SK-N-SH (cell line): ENCODE measurements at regions not wholly inside any gene's neighbourhood (a gene's known extent, or its start where the extent isn't known, plus 50 kb on each side); places are given as distances from the start of the nearest gene placed in this dataset.

Source experiments
- CTCF ChIA-PET: fragments of 300-600, 350-600 bp; formaldehyde crosslinking; extraction: SDS; loops from one replicate; lab custom pipeline; 2021; lab: Yijun Ruan, JAX
- POLR2A ChIA-PET: fragments of 350-600 bp; sonication (Branson Sonifier 250); formaldehyde crosslinking; extraction: SDS; loops from one replicate; lab custom pipeline; 2020; ENCODE audit warnings: antibody characterized with exemption, inconsistent platforms; lab: Yijun Ruan, JAX
- DNase-seq: peaks from one replicate; pipeline ENCODE4 v3.0.0; 2012
- H2AFZ ChIP-seq: fragments of 200-600 bp; sonication (generic); 2 replicates; pipeline ENCODE4 v1.8.1; 2016; ENCODE audit warnings: antibody characterized with exemption, mild to moderate bottlenecking, low read depth
- H3F3A ChIP-seq: fragments of 200-600 bp; sonication (generic); replicated peaks from 2 replicates; pipeline ENCODE3; 2016; ENCODE audit warnings: antibody characterized with exemption, mild to moderate bottlenecking; ENCODE audit not compliant: insufficient read depth
- H3K27ac ChIP-seq, 2 experiments: fragments of 200-500 bp in 1 of 2; fragments of 200-600 bp in 1 of 2; sonication (Bioruptor generic) in 1 of 2; sonication (generic), shearing (Covaris generic) in 1 of 2; 2 replicates each; pipeline versions ENCODE4 v1.5.1 to v1.6.1; 2014 to 2016; ENCODE audit warnings: low read depth in 2 of 2, inconsistent platforms in 1 of 2, low read length in 1 of 2, mild to moderate bottlenecking in 1 of 2, mixed read lengths in 1 of 2
- H3K27me3 ChIP-seq: fragments of 200-600 bp; sonication (generic), shearing (Covaris generic); 2 replicates; pipeline ENCODE4 v1.6.1; 2016; ENCODE audit warnings: mixed run types; ENCODE audit not compliant: insufficient read depth
- H3K36me3 ChIP-seq, 2 experiments: fragments of 200-500 bp in 1 of 2; fragments of 200-600 bp in 1 of 2; sonication (Bioruptor generic) in 1 of 2; sonication (generic) in 1 of 2; replicated peaks in 1 of 2; 2 replicates each; pipeline versions ENCODE3 to v1.5.1; 2014 to 2016; ENCODE audit warnings: low read length in 1 of 2, mild to moderate bottlenecking in 1 of 2; ENCODE audit not compliant: insufficient read depth in 2 of 2, control insufficient read depth in 1 of 2
- H3K4me1 ChIP-seq, 2 experiments: fragments of 200-500 bp in 1 of 2; fragments of 200-600 bp in 1 of 2; sonication (Bioruptor generic) in 1 of 2; sonication (generic), shearing (Covaris generic) in 1 of 2; 2 replicates each; pipeline versions ENCODE4 v1.5.1 to v1.6.1; 2014 to 2016; ENCODE audit warnings: low read depth in 1 of 2, low read length in 1 of 2, mixed run types in 1 of 2; ENCODE audit not compliant: insufficient read depth in 2 of 2, control insufficient read depth in 1 of 2
- H3K4me2 ChIP-seq: fragments of 200-600 bp; sonication (generic), shearing (Covaris generic); 2 replicates; pipeline ENCODE4 v1.6.1; 2017; ENCODE audit warnings: mixed run types
- H3K4me3 ChIP-seq, 2 experiments: fragments of 200-500 bp in 1 of 2; fragments of 200-600 bp in 1 of 2; sonication (Bioruptor generic) in 1 of 2; sonication (generic), shearing (Covaris generic) in 1 of 2; 2 replicates each; pipeline versions ENCODE4 v1.5.1 to v1.8.1; 2014 to 2016; ENCODE audit warnings: low read depth in 2 of 2, inconsistent platforms in 1 of 2, low read length in 1 of 2, mild to moderate bottlenecking in 1 of 2, mixed read lengths in 1 of 2, moderate library complexity in 1 of 2
- H3K79me2 ChIP-seq: fragments of 200-600 bp; sonication (generic); 2 replicates; pipeline ENCODE4 v1.8.1; 2017; ENCODE audit warnings: mild to moderate bottlenecking; ENCODE audit not compliant: insufficient read depth
- H3K9ac ChIP-seq: fragments of 200-600 bp; sonication (generic); 2 replicates; pipeline ENCODE4 v1.6.1; 2017; ENCODE audit warnings: mixed run types
- H3K9me2 ChIP-seq: fragments of 200-600 bp; sonication (generic); 2 replicates; pipeline ENCODE4 v1.6.1; 2017; ENCODE audit warnings: mixed run types
- H3K9me3 ChIP-seq: fragments of 200-600 bp; sonication (generic); 2 replicates; pipeline ENCODE4 v1.6.1; 2017; ENCODE audit warnings: mixed run types, mild to moderate bottlenecking, moderate library complexity
- H4K20me1 ChIP-seq: fragments of 200-600 bp; sonication (generic); 2 replicates; pipeline ENCODE4 v1.6.1; 2017; ENCODE audit warnings: mild to moderate bottlenecking, mixed run types; ENCODE audit not compliant: insufficient read depth
- CHD2 ChIP-seq: fragments of 150-350 bp; IDR thresholded peaks from 2 replicates; pipeline ENCODE4 v1.6.1; 2018; ENCODE audit warnings: low read length; ENCODE audit not compliant: partially characterized antibody
- ELF1 ChIP-seq: IDR thresholded peaks from 2 replicates; pipeline ENCODE4 v1.4.0; 2012
- EP300 ChIP-seq, 2 experiments: IDR thresholded peaks; 2 replicates each; pipeline versions ENCODE4 v1.4.0 to v1.6.1; 2012; ENCODE audit warnings: borderline replicate concordance in 1 of 2, low read depth in 1 of 2, low read length in 1 of 2
- EZH2phosphoT487 ChIP-seq: fragments of 200-600 bp; sonication (generic); IDR thresholded peaks from 2 replicates; pipeline ENCODE4 v1.6.1; 2017; ENCODE audit warnings: low read depth, mixed run types, mild to moderate bottlenecking, antibody characterized with exemption, moderate library complexity, borderline replicate concordance
- FOSL2 ChIP-seq: IDR thresholded peaks from 2 replicates; pipeline ENCODE4 v1.4.0; 2012; ENCODE audit warnings: low read depth, mild to moderate bottlenecking, moderate library complexity, borderline replicate concordance
- FOXJ3 ChIP-seq: sonication (generic); formaldehyde crosslinking; IDR thresholded peaks from 2 replicates; pipeline ENCODE4 v1.5.1; 2020; ENCODE audit warnings: mild to moderate bottlenecking, missing genetic modification reagents
- GABPA ChIP-seq: IDR thresholded peaks from 2 replicates; pipeline ENCODE4 v1.4.0; 2012; ENCODE audit warnings: low read depth, mild to moderate bottlenecking
- GATA2 ChIP-seq: sonication (generic); formaldehyde crosslinking; IDR thresholded peaks from 2 replicates; pipeline ENCODE4 v1.5.0; 2020; ENCODE audit warnings: mild to moderate bottlenecking, missing genetic modification reagents
- MXI1 ChIP-seq: IDR thresholded peaks from 2 replicates; pipeline ENCODE4 v1.6.1; 2012; ENCODE audit warnings: mild to moderate bottlenecking, low read depth, low read length, improper control_type of control experiment
- NFIC ChIP-seq: IDR thresholded peaks from 2 replicates; pipeline ENCODE4 v1.4.0; 2012; ENCODE audit warnings: borderline replicate concordance
- POLR2AphosphoS5 ChIP-seq: IDR thresholded peaks from 2 replicates; pipeline ENCODE4 v1.6.1; 2012; ENCODE audit warnings: low read depth, low read length
- RAD21 ChIP-seq: IDR thresholded peaks from 2 replicates; pipeline ENCODE4 v1.6.1; 2012; ENCODE audit warnings: mild to moderate bottlenecking, low read length
- RCOR1 ChIP-seq: fragments of 150-350 bp; IDR thresholded peaks from 2 replicates; pipeline ENCODE4 v1.6.1; 2017; ENCODE audit warnings: antibody characterized with exemption, low read length
- RXRA ChIP-seq: IDR thresholded peaks from 2 replicates; pipeline ENCODE4 v1.4.0; 2012; ENCODE audit warnings: low read depth, mild to moderate bottlenecking, borderline replicate concordance
- SIN3A ChIP-seq: IDR thresholded peaks from 2 replicates; pipeline ENCODE4 v1.6.1; 2012; ENCODE audit warnings: low read depth, mild to moderate bottlenecking, low read length, moderate library complexity, borderline replicate concordance
- TAF1 ChIP-seq: IDR thresholded peaks from 2 replicates; pipeline ENCODE4 v1.6.1; 2012; ENCODE audit warnings: low read depth, mild to moderate bottlenecking, low read length, moderate library complexity, borderline replicate concordance
- TEAD4 ChIP-seq: IDR thresholded peaks from 2 replicates; pipeline ENCODE4 v1.4.0; 2012; ENCODE audit warnings: mild to moderate bottlenecking, borderline replicate concordance; ENCODE audit not compliant: insufficient read depth
- TF ChIP-seq, protein P1 (sequence below): fragments of 200-600 bp; sonication (generic); IDR thresholded peaks from 2 replicates; pipeline ENCODE4 v1.6.1; 2017; ENCODE audit warnings: antibody characterized with exemption, mild to moderate bottlenecking, moderate library complexity
- TF ChIP-seq, protein P2 (sequence below): IDR thresholded peaks from 2 replicates; pipeline ENCODE4 v1.4.0; 2012; ENCODE audit warnings: low read depth

DNA sequence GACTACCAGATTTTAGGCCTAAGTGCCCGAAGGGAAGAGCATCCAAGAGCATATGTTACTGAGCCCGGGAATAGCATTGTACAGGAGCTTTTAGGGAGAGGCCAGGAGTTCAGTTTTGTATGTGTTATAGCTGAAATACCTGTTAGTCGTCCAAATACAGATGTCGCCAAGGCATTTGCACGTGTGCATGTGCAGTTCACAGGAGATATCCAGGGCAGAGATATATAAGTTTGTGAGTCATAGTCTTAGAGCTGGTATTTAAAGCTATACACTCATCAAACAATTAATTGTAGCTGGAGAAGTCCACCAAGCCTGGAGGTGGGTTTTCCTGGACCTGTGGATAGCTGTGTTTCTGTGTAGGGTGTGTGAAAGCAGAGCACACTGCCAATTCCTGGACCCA, 394.0 kb upstream of the FZD8 start (continued):
- TF ChIP-seq GATA2 (CRISPR knock-in tag) (no peak), EZH2phosphoT487 (no peak), FOSL2 (no peak), ELF1 (no peak), FOXJ3 (CRISPR knock-in tag) (no peak), MXI1 (no peak)
- TF ChIP-seq, protein P1, sequence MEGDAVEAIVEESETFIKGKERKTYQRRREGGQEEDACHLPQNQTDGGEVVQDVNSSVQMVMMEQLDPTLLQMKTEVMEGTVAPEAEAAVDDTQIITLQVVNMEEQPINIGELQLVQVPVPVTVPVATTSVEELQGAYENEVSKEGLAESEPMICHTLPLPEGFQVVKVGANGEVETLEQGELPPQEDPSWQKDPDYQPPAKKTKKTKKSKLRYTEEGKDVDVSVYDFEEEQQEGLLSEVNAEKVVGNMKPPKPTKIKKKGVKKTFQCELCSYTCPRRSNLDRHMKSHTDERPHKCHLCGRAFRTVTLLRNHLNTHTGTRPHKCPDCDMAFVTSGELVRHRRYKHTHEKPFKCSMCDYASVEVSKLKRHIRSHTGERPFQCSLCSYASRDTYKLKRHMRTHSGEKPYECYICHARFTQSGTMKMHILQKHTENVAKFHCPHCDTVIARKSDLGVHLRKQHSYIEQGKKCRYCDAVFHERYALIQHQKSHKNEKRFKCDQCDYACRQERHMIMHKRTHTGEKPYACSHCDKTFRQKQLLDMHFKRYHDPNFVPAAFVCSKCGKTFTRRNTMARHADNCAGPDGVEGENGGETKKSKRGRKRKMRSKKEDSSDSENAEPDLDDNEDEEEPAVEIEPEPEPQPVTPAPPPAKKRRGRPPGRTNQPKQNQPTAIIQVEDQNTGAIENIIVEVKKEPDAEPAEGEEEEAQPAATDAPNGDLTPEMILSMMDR: no peak

DNA sequence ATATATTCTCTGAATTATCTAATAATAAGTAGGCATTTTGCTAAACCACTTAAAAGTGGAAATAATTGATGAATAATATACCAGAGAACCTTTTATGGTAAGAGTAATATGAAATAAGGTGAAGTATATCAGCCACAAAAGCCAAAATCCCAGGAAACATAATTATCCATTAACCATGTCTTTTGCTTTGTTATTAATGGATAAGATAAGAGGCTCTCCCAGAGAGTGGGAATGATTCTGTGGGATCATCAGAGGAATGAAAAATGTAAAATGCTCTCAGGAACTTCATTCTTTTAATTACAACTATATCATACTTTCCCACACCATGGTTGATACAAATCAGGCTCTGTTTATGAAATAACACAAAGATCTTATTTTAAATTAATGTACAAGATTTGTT, 391.7 kb upstream of the FZD8 start:
- Histone ChIP-seq H3F3A (no peaks in the 10 kb centered on the region), H4K20me1 (no peaks in the 10 kb centered on the region), H3K27ac (no peak overlapping the region), H3K4me2 (no peak overlapping the region), H2AFZ (no peak overlapping the region), H3K4me3 (no peak overlapping the region), H3K27me3 (no peaks in the 10 kb centered on the region), H3K79me2 (no peaks in the 10 kb centered on the region), H3K9ac (no peak overlapping the region), H3K9me2 (no peaks in the 10 kb centered on the region), H3K36me3 (no peaks in the 10 kb centered on the region), H3K9me3 (no peaks in the 10 kb centered on the region), H3K4me1 (no peaks in the 10 kb centered on the region)
- ChIA-PET CTCF (no interaction called here), POLR2A (no interaction called here)
- TF ChIP-seq RXRA (no peak), FOSL2 (no peak), SIN3A (no peak), RCOR1 (no peak), TAF1 (no peak), TEAD4 (no peak), POLR2AphosphoS5 (no peak), FOXJ3 (CRISPR knock-in tag) (no peak), GABPA (no peak), RAD21 (no peak), ELF1 (no peak), NFIC (no peak), EP300 (IDR thresholded peaks at IDR 0.05; ENCODE audit: borderline replicate concordance in 1 of 2, low read depth in 1 of 2, low read length in 1 of 2) (no peak), CHD2 (no peak)
- TF ChIP-seq, protein P1: no peak
- TF ChIP-seq, protein P2, sequence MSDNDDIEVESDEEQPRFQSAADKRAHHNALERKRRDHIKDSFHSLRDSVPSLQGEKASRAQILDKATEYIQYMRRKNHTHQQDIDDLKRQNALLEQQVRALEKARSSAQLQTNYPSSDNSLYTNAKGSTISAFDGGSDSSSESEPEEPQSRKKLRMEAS: no peak
- no peak for DNase-seq
